GM12874 (cell line): ENCODE measurements at regions not wholly inside any gene's neighbourhood (a gene's known extent, or its start where the extent isn't known, plus 50 kb on each side); places are given as distances from the start of the nearest gene placed in this dataset.

Experiments used
- TF ChIP-seq, protein P1 (sequence below): IDR thresholded peaks from 2 replicates; pipeline ENCODE4 v1.5.1; 2011; ENCODE audit warnings: low read depth, mild to moderate bottlenecking, control low read depth, low read length, moderate library complexity; ENCODE audit not compliant: insufficient read depth

- TF ChIP-seq, protein P1, sequence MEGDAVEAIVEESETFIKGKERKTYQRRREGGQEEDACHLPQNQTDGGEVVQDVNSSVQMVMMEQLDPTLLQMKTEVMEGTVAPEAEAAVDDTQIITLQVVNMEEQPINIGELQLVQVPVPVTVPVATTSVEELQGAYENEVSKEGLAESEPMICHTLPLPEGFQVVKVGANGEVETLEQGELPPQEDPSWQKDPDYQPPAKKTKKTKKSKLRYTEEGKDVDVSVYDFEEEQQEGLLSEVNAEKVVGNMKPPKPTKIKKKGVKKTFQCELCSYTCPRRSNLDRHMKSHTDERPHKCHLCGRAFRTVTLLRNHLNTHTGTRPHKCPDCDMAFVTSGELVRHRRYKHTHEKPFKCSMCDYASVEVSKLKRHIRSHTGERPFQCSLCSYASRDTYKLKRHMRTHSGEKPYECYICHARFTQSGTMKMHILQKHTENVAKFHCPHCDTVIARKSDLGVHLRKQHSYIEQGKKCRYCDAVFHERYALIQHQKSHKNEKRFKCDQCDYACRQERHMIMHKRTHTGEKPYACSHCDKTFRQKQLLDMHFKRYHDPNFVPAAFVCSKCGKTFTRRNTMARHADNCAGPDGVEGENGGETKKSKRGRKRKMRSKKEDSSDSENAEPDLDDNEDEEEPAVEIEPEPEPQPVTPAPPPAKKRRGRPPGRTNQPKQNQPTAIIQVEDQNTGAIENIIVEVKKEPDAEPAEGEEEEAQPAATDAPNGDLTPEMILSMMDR, result no peak
Measured at GRCh38 chr5:171615705-171616640, 169.6 kb upstream of the SMIM23 start.

- TF ChIP-seq, protein P1, result no peak
Measured at GRCh38 chr5:171617266-171617665, 168.4 kb upstream of the SMIM23 start.

DNA sequence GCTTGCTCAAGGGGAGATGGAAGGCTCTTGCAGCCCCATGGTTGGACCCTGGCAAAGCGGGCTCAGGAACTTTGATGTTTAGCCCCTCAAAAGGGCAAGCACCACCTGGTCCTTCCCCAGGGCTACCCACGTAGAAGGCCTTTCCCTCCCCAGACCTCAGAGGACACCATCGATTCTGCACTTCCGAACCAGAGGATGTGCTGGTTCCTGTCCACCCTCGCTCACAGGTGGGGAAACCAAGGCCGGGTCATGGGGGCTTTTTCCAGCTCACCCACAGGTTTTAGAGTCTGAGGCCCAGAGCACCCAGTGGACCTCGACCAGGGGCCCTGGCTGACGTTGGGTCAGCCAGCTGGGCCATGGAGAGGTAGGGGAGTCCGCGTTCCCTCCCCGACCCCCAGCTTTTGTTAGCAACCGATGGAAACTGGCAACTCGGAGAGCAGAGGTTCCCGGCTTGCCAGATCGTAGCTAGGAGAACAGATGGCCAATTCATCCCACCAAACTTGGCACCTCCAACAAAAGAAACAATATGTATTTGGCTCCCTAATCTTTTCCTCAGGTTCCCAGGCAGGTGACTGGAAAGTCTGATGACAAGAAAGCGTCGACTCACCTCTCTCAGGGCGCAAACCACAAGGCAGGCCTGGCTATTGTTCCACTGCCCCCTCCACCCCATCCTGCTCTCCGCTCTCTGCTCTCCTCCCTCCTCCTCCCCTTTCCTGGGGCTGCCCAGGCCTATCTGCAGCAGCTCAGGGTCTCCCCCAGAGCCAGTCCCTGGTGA, 167.6 kb upstream of the SMIM23 start:
- TF ChIP-seq, protein P1, result no peak

- TF ChIP-seq, protein P1, result no peak
Measured at GRCh38 chr5:171619196-171619595, 166.4 kb upstream of the SMIM23 start.

DNA sequence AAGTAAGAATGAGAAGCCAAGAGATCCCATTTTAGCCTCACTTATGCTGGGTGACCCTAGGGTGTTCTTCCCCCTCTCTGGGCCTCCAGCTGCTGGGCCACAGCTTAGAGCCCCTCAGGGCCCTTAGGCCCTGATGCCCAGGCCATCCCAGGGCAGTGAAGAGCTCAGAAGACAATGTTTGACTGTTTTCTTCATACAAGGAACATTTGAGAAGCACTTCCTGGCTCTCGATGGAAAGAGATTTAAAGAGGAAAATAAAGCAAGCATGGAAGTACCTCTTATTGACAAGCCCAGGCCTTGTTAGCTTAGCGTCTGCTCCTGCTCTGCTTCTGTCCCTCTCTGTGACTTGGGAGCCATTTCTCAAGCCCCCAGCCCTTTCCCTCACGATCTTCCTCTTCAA, 165.9 kb upstream of the SMIM23 start:
- TF ChIP-seq, protein P1, result no peak

- TF ChIP-seq, protein P1, result no peak
Measured at GRCh38 chr5:171622010-171622409, 163.6 kb upstream of the SMIM23 start.

DNA sequence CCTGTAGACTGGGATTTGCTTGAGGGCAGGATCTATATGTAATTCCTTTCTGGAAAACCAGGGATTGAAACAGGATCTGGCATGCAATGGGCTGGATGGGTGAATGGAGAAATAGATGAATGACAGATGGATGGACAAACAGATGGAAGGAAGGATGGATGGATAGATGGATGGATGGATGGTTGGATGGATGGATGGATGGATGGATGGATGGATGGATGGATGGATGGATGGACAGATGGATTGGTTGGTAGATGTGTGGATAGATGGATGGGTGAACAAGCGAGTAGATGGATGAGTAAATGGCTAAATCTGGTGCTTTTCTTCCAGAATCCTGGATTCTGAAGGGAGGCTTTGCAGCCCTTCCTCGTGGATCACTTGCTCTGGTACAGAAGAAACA, 162.5 kb upstream of the SMIM23 start:
- TF ChIP-seq, protein P1, result no peak
